ENCODE measurements at regions not wholly inside any gene's neighbourhood (a gene's known extent, or its start where the extent isn't known, plus 50 kb on each side); places are given as distances from the start of the nearest gene placed in this dataset.

- no peak for DNase-seq
Observed at GRCh38 chr13:33891196-33891742, 73.3 kb downstream of the RFC3 start.

GRCh38 chr13:33893559-33893958, 75.6 kb downstream of the RFC3 start:
- no peak for DNase-seq

- no peak for DNase-seq
Observed at GRCh38 chr13:33904431-33904830, 86.5 kb downstream of the RFC3 start.

GRCh38 chr13:33908116-33908515, 90.2 kb downstream of the RFC3 start:
- no peak for DNase-seq

- DNase-seq: no peak
Observed at GRCh38 chr13:33910255-33910654, 92.3 kb downstream of the RFC3 start.

- no peak for DNase-seq
Observed at GRCh38 chr13:33911521-33911920, 93.6 kb downstream of the RFC3 start.

- no peak for DNase-seq
Observed at GRCh38 chr13:33913829-33914228, 95.9 kb downstream of the RFC3 start.

- no peak for DNase-seq
Observed at GRCh38 chr13:33917190-33917589, 99.2 kb downstream of the RFC3 start.

GRCh38 chr13:33918199-33918932, 100.4 kb downstream of the RFC3 start:
- peak; percentile 87 for DNase-seq

- no peak for DNase-seq
Observed at GRCh38 chr13:33919120-33919519, 101.2 kb downstream of the RFC3 start.

- DNase-seq: no peak
Observed at GRCh38 chr13:33925563-33925962, 107.6 kb downstream of the RFC3 start.

- DNase-seq: peak; percentile 55
Observed at GRCh38 chr13:33927315-33927714, 109.4 kb downstream of the RFC3 start.

GRCh38 chr13:33931397-33932311, 113.7 kb downstream of the RFC3 start:
- peak; percentile 61 for DNase-seq

GRCh38 chr13:33932769-33933406, 114.9 kb downstream of the RFC3 start:
- DNase-seq: peak; percentile 45

GRCh38 chr13:33933810-33934209, 115.9 kb downstream of the RFC3 start:
- no peak for DNase-seq

GRCh38 chr13:33934343-33934742, 116.4 kb downstream of the RFC3 start:
- DNase-seq: no peak

GRCh38 chr13:33934951-33935371, 117.0 kb downstream of the RFC3 start:
- DNase-seq: no peak

- no peak for DNase-seq
Observed at GRCh38 chr13:33935969-33936368, 118.0 kb downstream of the RFC3 start.

GRCh38 chr13:33937373-33938098, 119.6 kb downstream of the RFC3 start:
- no peak for DNase-seq

GRCh38 chr13:33940256-33940655, 122.3 kb downstream of the RFC3 start:
- DNase-seq: peak; percentile 27

GRCh38 chr13:33940898-33941297, 122.9 kb downstream of the RFC3 start:
- no peak for DNase-seq

GRCh38 chr13:33945477-33945876, 127.5 kb downstream of the RFC3 start:
- DNase-seq: no peak
